GM12891 (cell line): ENCODE measurements at regions not wholly inside any gene's neighbourhood (a gene's known extent, or its start where the extent isn't known, plus 50 kb on each side); places are given as distances from the start of the nearest gene placed in this dataset.

Experiments used
- DNase-seq: peaks from one replicate; pipeline ENCODE4 v3.0.0; 2011; ENCODE audit warnings: low spot score; ENCODE audit not compliant: insufficient read length
- FAIRE-seq: peaks from 2 replicates; lab custom pipeline; 2011; peaks lifted over from hg19 to GRCh38; lab: Jason Lieb, UNC
- PAX5 ChIP-seq: IDR thresholded peaks from 2 replicates; pipeline ENCODE4 v1.6.1; 2011; ENCODE audit warnings: low read length, moderate library complexity, mild to moderate bottlenecking; ENCODE audit not compliant: insufficient read depth, severe bottlenecking
- POLR2A ChIP-seq: IDR thresholded peaks from 2 replicates; pipeline ENCODE4 v1.6.1; 2011; ENCODE audit warnings: low read depth, low read length, control low read depth
- POLR2AphosphoS5 ChIP-seq: IDR thresholded peaks from 2 replicates; pipeline ENCODE4 v1.6.1; 2011; ENCODE audit warnings: low read depth, low read length, control low read depth
- POU2F2 ChIP-seq: IDR thresholded peaks from 2 replicates; pipeline ENCODE4 v1.6.1; 2011; ENCODE audit warnings: low read depth, mild to moderate bottlenecking, control low read depth, low read length, moderate library complexity
- SPI1 ChIP-seq: IDR thresholded peaks from 2 replicates; pipeline ENCODE4 v1.6.1; 2011; ENCODE audit warnings: low read depth, low read length, control low read depth
- TAF1 ChIP-seq: IDR thresholded peaks from 2 replicates; pipeline ENCODE4 v1.6.1; 2011; ENCODE audit warnings: low read depth, low read length, control low read depth

DNA sequence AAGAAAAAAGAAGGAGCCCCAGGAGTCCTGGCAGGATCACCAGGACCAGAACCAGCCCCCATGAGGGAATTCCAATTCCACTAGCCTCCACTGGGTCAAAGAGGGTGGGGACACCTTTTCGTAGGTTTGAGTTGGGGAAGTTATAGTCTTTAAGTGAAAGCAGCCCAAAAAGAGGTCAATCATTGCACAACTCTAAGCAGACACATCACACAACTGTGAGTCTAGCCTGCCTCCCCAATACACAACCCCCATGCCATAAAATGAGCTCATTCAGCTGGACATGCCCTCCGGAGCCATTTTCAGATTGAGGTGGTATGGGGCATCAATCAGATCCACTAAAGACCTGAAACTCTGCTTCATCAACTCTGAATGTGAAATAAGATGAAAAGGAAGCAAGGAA lies 179.9 kb downstream of the NPHP4 start:
- FAIRE-seq = no peak
- DNase-seq = no peak
- TF ChIP-seq PAX5 (no peak), POLR2AphosphoS5 (no peak), TAF1 (no peak), POLR2A (no peak), POU2F2 (no peak), SPI1 (no peak)

GRCh38 chr1:5811419-5811818 lies 180.8 kb downstream of the NPHP4 start:
- DNase-seq = no peak
- FAIRE-seq = no peak

GRCh38 chr1:5810553-5811270 lies 181.5 kb downstream of the NPHP4 start:
- no peak for DNase-seq
- TF ChIP-seq SPI1 (no peak), POLR2AphosphoS5 (no peak), POU2F2 (no peak), POLR2A (no peak), PAX5 (no peak), TAF1 (no peak)
- FAIRE-seq = no peak

More at GRCh38 chr1:5811419-5811818, 180.8 kb downstream of the NPHP4 start:
- TF ChIP-seq PAX5 = no peak
- TF ChIP-seq POLR2A = no peak
- no peak for TF ChIP-seq SPI1
- no peak for TF ChIP-seq POLR2AphosphoS5

DNA sequence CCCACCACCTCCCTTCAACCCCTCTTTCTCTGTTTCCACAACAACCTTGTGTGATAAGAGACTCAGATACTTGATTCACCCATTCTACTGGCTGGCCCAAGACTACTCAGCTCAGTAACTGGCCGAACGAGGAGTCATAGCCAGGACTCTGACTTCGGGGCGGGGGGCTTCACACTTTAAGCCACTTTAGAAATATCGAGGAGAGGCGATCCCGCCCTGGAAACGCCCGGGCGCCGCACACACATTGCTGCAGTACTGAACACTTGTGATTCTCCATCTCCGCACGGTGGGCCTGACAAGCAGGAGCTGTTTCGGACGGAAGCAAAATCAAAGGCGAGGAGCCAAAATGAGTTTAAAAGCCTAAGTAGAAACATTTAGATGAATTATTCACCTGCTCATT lies 182.1 kb downstream of the NPHP4 start:
- DNase-seq (no peak), FAIRE-seq (no peak)
- TF ChIP-seq POLR2AphosphoS5 = no peak
- no peak for TF ChIP-seq POU2F2
- TF ChIP-seq POLR2A = no peak
- TF ChIP-seq PAX5 = no peak
- TF ChIP-seq TAF1 = no peak
- TF ChIP-seq SPI1 = no peak

- peak; percentile 69 for FAIRE-seq
These were observed 182.9 kb downstream of the NPHP4 start for GRCh38 chr1:5809207-5809788.

DNA sequence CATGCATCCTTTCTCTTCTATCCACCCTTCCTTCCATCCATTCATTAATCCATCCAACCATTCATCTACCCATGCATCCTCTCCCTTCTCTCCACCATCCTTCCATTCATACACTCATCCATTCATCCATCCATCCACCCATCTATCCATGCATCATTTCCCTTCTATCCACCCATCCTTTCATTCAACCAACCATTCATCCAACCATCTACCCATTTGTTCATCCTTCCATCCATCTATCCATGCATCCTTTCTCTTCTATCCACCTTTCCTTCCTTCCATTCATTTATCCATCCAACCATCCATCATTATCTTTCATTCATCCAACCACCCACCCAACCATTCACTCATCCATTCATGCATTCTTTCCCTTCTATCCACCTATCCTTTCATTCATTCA lies 188.4 kb downstream of the NPHP4 start:
- no peak for TF ChIP-seq POLR2A
- no peak for FAIRE-seq
- DNase-seq = no peak

More at GRCh38 chr1:5809207-5809788, 182.9 kb downstream of the NPHP4 start:
- TF ChIP-seq PAX5 = no peak
- no peak for TF ChIP-seq POLR2AphosphoS5
- TF ChIP-seq POLR2A = no peak
- no peak for DNase-seq

DNA sequence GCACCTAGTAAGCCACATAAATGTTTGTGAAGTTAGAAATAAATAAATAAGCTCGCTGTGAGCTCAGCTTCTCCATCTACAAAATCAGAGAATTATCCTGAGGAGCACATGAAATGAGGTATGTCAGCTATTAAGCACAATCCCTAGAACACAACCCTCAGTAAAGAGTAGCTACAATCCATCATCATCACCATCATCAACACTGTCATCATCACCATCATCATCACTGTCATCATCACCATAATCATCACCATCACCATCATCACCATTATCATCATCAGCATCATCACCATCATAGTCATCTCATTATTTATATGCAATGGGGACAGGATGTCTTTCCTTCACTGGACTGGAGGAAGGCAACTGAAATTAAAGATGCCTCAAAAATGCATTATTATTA lies 189.6 kb downstream of the NPHP4 start:
- DNase-seq (no peak), FAIRE-seq (no peak)
- TF ChIP-seq POU2F2 (no peak), TAF1 (no peak), PAX5 (no peak), POLR2A (no peak), POLR2AphosphoS5 (no peak), SPI1 (no peak)

DNA sequence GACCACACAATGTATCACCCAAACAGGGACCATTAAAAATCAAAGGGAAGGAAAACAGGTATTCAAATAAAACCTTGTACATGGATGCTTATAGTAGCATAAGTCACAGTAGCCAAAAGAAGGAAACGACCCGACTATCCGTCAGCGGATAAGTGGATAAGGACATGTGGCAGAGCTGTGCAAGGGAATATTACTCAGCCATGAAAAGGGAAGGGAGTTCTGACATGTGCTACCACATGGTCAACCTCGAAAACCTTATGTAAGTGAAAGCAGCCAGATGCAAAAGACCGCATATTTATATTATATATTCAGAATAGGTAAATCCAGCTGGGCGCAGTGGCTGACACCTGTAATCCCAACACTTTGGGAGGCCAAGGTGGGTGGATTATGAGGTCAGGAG lies 193.3 kb downstream of the NPHP4 start:
- TF ChIP-seq PAX5 (no peak), TAF1 (no peak), SPI1 (no peak), POLR2A (no peak), POLR2AphosphoS5 (no peak), POU2F2 (no peak)
- no peak for DNase-seq
- no peak for FAIRE-seq

- DNase-seq (no peak), FAIRE-seq (no peak)
- TF ChIP-seq POU2F2 = no peak
- no peak for TF ChIP-seq POLR2AphosphoS5
These were observed 194.0 kb downstream of the NPHP4 start for GRCh38 chr1:5798151-5798730.

- TF ChIP-seq TAF1 (no peak), PAX5 (no peak), POLR2A (no peak), SPI1 (no peak), POU2F2 (no peak), POLR2AphosphoS5 (no peak)
- FAIRE-seq (no peak), DNase-seq (no peak)
These were observed 196.2 kb downstream of the NPHP4 start for GRCh38 chr1:5796028-5796427.
